ENCODE measurements at regions not wholly inside any gene's neighbourhood (a gene's known extent, or its start where the extent isn't known, plus 50 kb on each side); places are given as distances from the start of the nearest gene placed in this dataset.

DNA sequence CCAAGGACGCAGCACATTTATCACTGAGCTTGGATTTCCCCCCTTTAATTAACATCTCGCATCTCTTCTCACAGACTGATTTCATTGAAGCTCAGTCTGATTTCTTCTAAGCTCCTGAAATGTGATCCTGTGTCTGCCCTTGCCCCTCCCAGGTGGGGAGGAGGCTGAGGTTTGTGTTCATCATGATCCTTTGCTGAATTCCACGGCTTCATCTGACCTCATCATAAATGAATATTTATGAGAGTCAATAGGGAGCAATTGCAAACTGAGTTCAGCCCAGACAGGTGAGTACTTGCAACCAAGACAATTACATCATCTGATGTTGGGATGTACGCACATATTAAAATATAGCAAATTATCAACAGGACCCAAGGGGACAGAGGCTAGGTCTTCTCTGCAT, 72.4 kb downstream of the MAP1LC3B2 start:
- no peak overlapping the region for H4K5ac ChIP-seq (ENCODE audit: insufficient read length, low read depth, low read length)
- no peak overlapping the region for H3K18ac ChIP-seq (ENCODE audit: extremely low read depth, low read length)
- POLR2A ChIA-PET (ENCODE audit: partially characterized antibody) = interaction anchor here (0.6 to 1.4 kb wide), 2 partner anchors 12 to 672 kb away, joined by 4 to 5 read pairs; no protein-coding TSS in a partner anchor
- H4K8ac ChIP-seq (ENCODE audit: extremely low read depth, insufficient read depth, low read length) = no peak overlapping the region
- peaks cover 0 to 10% (median 5%) of the 10 kb centered on the region in 4 experiments; a peak in 4 of 7 replicates for H3K4me1 ChIP-seq (replicated peaks in 1 of 4; ENCODE audit: control insufficient read depth in 3 of 4, insufficient read depth in 4 of 4, low read length in 3 of 4)
- no peak overlapping the region for H3K56ac ChIP-seq (replicated peaks; ENCODE audit: insufficient read length, low read depth, low read length)
- no peak overlapping the region for H3K4me2 ChIP-seq (ENCODE audit: insufficient read depth in 1 of 2, low read depth in 2 of 2, low read length in 2 of 2)
- H3K4ac ChIP-seq (replicated peaks; ENCODE audit: insufficient read length, low read depth, low read length) = no peak overlapping the region
- H2BK20ac ChIP-seq (ENCODE audit: low read length) = no peak overlapping the region
- H4K91ac ChIP-seq (replicated peaks; ENCODE audit: insufficient read length, low read length) = no peak overlapping the region
- H3K9me3 ChIP-seq (ENCODE audit: insufficient read depth in 2 of 2, low read depth in 1 of 2, low read length in 1 of 2) = no peaks in the 10 kb centered on the region
- H2AK5ac ChIP-seq (ENCODE audit: low read depth, low read length) = no peak overlapping the region
- H3K27ac ChIP-seq (ENCODE audit: low read depth, low read length) = no peak overlapping the region
- H3K36me3 ChIP-seq (ENCODE audit: control insufficient read depth in 2 of 4, insufficient read depth in 4 of 4, low read length in 3 of 4) = no peaks in the 10 kb centered on the region
- H3K4me3 ChIP-seq (ENCODE audit: extremely low read depth in 1 of 4, insufficient read depth in 2 of 4, low read depth in 3 of 4, low read length in 4 of 4) = no peak overlapping the region
- no peaks in the 10 kb centered on the region for H3K27me3 ChIP-seq (replicated peaks in 1 of 4; ENCODE audit: control insufficient read depth in 3 of 4, extremely low read depth in 1 of 4, insufficient read depth in 3 of 4, low read length in 3 of 4)
- no peak overlapping the region for H2BK12ac ChIP-seq (ENCODE audit: low read depth, low read length)
- H3K79me1 ChIP-seq (ENCODE audit: low read depth, low read length) = no peaks in the 10 kb centered on the region
- no peaks in the 10 kb centered on the region for H3K23me2 ChIP-seq (ENCODE audit: low read depth, low read length)
- no peak overlapping the region for H3K23ac ChIP-seq (ENCODE audit: insufficient read length)
- no peaks in the 10 kb centered on the region for H3K79me2 ChIP-seq (ENCODE audit: control insufficient read depth in 1 of 2, insufficient read depth in 2 of 2, low read length in 2 of 2)
- DNase-seq (ENCODE audit: low read depth in 1 of 2, low spot score in 2 of 2) = no peak
- H3K14ac ChIP-seq (ENCODE audit: insufficient read length) = no peak overlapping the region
- 87% methylated on average over 4 of the region's 4 CpGs; no CpG with 5 or more reads in 1 of the 2 experiments for WGBS, 2 experiments (ENCODE audit: extremely low coverage in 1 of 2, insufficient coverage in 1 of 2, insufficient read length in 1 of 2, insufficient replicate concordance in 2 of 2, low coverage in 1 of 2, low lambda C conversion rate in 2 of 2, missing lambda C conversion rate in 1 of 2)
- H3K9ac ChIP-seq (replicated peaks in 1 of 4; ENCODE audit: extremely low read depth in 1 of 4, low read depth in 3 of 4, low read length in 3 of 4) = no peak overlapping the region
- no peak overlapping the region for H2BK15ac ChIP-seq (ENCODE audit: low read length)
- no peak for FAIRE-seq
- no peaks in the 10 kb centered on the region for H4K20me1 ChIP-seq (replicated peaks in 1 of 2; ENCODE audit: control insufficient read depth in 1 of 2, insufficient read depth in 2 of 2, low read length in 2 of 2)
- no peak overlapping the region for H2AFZ ChIP-seq (ENCODE audit: low read length)
- H2BK5ac ChIP-seq (ENCODE audit: low read depth, low read length) = no peak overlapping the region
- no peak overlapping the region for H2BK120ac ChIP-seq (replicated peaks; ENCODE audit: low read depth, low read length)
- CTCF ChIA-PET (ENCODE audit: partially characterized antibody) = interaction anchor here (0.6 to 0.8 kb wide), 3 partner anchors 56 to 410 kb away, joined by 3 to 5 read pairs (median 4); no protein-coding TSS in a partner anchor
- TF ChIP-seq, protein P1, sequence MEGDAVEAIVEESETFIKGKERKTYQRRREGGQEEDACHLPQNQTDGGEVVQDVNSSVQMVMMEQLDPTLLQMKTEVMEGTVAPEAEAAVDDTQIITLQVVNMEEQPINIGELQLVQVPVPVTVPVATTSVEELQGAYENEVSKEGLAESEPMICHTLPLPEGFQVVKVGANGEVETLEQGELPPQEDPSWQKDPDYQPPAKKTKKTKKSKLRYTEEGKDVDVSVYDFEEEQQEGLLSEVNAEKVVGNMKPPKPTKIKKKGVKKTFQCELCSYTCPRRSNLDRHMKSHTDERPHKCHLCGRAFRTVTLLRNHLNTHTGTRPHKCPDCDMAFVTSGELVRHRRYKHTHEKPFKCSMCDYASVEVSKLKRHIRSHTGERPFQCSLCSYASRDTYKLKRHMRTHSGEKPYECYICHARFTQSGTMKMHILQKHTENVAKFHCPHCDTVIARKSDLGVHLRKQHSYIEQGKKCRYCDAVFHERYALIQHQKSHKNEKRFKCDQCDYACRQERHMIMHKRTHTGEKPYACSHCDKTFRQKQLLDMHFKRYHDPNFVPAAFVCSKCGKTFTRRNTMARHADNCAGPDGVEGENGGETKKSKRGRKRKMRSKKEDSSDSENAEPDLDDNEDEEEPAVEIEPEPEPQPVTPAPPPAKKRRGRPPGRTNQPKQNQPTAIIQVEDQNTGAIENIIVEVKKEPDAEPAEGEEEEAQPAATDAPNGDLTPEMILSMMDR (IDR thresholded peaks at IDR 0.05; ENCODE audit: control extremely low read depth in 1 of 3, insufficient read depth in 1 of 3, low read depth in 1 of 3, low read length in 3 of 3) = no peak
- TF ChIP-seq MAFK (IDR thresholded peaks at IDR 0.05; ENCODE audit: low read depth, low read length) = no peak
- no peak for TF ChIP-seq NRF1 (IDR thresholded peaks at IDR 0.05; ENCODE audit: low read depth, low read length)
- TF ChIP-seq RAD21 (IDR thresholded peaks at IDR 0.05 in 1 of 2, conservative IDR thresholded peaks at IDR 0.05 in 1 of 2; ENCODE audit: low read depth in 2 of 2, low read length in 2 of 2) = no peak
- TF ChIP-seq BRCA1 (IDR thresholded peaks at IDR 0.05; ENCODE audit: low read depth, low read length) = no peak
- no peak for TF ChIP-seq SP4 (IDR thresholded peaks at IDR 0.05; ENCODE audit: low read length)
- no peak for TF ChIP-seq ZNF274 (IDR thresholded peaks at IDR 0.05; ENCODE audit: borderline replicate concordance, extremely low read depth, low read length)
- no peak for TF ChIP-seq GABPA (IDR thresholded peaks at IDR 0.05; ENCODE audit: borderline replicate concordance, insufficient read depth, low read length)
- no peak for TF ChIP-seq CHD1 (IDR thresholded peaks at IDR 0.05; ENCODE audit: low read depth, low read length)
- TF ChIP-seq, protein P2, sequence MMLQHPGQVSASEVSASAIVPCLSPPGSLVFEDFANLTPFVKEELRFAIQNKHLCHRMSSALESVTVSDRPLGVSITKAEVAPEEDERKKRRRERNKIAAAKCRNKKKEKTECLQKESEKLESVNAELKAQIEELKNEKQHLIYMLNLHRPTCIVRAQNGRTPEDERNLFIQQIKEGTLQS (IDR thresholded peaks at IDR 0.05; ENCODE audit: insufficient read depth, low read depth, low read length) = no peak
- no peak for TF ChIP-seq EP300 (IDR thresholded peaks at IDR 0.05; ENCODE audit: borderline replicate concordance in 1 of 2, low read depth in 2 of 2, low read length in 2 of 2)

All from H1 (cell line).